Upper lobe of right lung (tissue), 1 donor: ENCODE measurements at regions not wholly inside any gene's neighbourhood (a gene's known extent, or its start where the extent isn't known, plus 50 kb on each side); places are given as distances from the start of the nearest gene placed in this dataset.
"Not testable (repeated sequence)": the region's sequence is repeated elsewhere in the genome, so short reads cannot be mapped to it uniquely, and the experiment has no call there.

Experiments used
- ATAC-seq: fragments of 200-7000 bp; cut with Tn5 transposase; one replicate; pipeline ENCODE4 v1.9.1; 2020; ENCODE audit warnings: mild to moderate bottlenecking, moderate library complexity
- DNase-seq: peaks from one replicate; pipeline ENCODE4 v3.0.0-alpha.2; 2020
- H3K27ac ChIP-seq: fragments of 200-600 bp; one replicate; pipeline ENCODE4 v1.8.0; 2022
- H3K27me3 ChIP-seq: fragments of 200-600 bp; one replicate; pipeline ENCODE4 v1.8.0; 2022; ENCODE audit warnings: mild to moderate bottlenecking
- H3K36me3 ChIP-seq: fragments of 200-600 bp; one replicate; pipeline ENCODE4 v1.8.0; 2022
- H3K4me1 ChIP-seq: fragments of 200-600 bp; one replicate; pipeline ENCODE4 v1.8.0; 2022
- H3K4me3 ChIP-seq: fragments of 200-600 bp; one replicate; pipeline ENCODE4 v1.8.0; 2022; ENCODE audit warnings: mild to moderate bottlenecking
- H3K9me3 ChIP-seq: fragments of 200-600 bp; one replicate; pipeline ENCODE4 v1.8.0; 2022
- CTCF ChIP-seq: fragments of 200-600 bp; IDR thresholded peaks from one replicate; pipeline ENCODE4 v1.8.0; 2022; ENCODE audit warnings: antibody characterized with exemption
- intact Hi-C: fragments of 100-400 bp; cut with DNase I; formaldehyde crosslinking; loops from one replicate; pipeline ENCODE4 v1.11.0; 2022
- donor health status: DM: no; HTN: yes; CAD: no; lungs with severe emphysema.

- Histone ChIP-seq H3K27ac (no peak overlapping the region), H3K4me1 (no peaks in the 10 kb centered on the region), H3K4me3 (no peak overlapping the region), H3K27me3 (no peaks in the 10 kb centered on the region), H3K9me3 (no peaks in the 10 kb centered on the region), H3K36me3 (no peaks in the 10 kb centered on the region)
- ATAC-seq = no peak
- intact Hi-C loops = no loop called here
- no peak for TF ChIP-seq CTCF
- no peak for DNase-seq
Observed at GRCh38 chr16:5214466-5214865, 116.9 kb upstream of the EEF2KMT start.

GRCh38 chr16:5212501-5212900 lies 114.9 kb upstream of the EEF2KMT start:
- H3K36me3 ChIP-seq, H3K27ac ChIP-seq, DNase-seq, H3K27me3 ChIP-seq, H3K4me3 ChIP-seq, H3K4me1 ChIP-seq, ATAC-seq, intact Hi-C loops, H3K9me3 ChIP-seq: not testable (repeated sequence)

- H3K27me3 ChIP-seq, H3K4me1 ChIP-seq, ATAC-seq, H3K4me3 ChIP-seq, DNase-seq, H3K9me3 ChIP-seq, H3K27ac ChIP-seq, intact Hi-C loops, H3K36me3 ChIP-seq: not testable (repeated sequence)
Observed at GRCh38 chr16:5207862-5208498, 110.4 kb upstream of the EEF2KMT start.

GRCh38 chr16:5207001-5207523 lies 109.5 kb upstream of the EEF2KMT start:
- DNase-seq = no peak

GRCh38 chr16:5206331-5206990 lies 108.9 kb upstream of the EEF2KMT start:
- no peak overlapping the region for H3K4me3 ChIP-seq
- H3K27me3 ChIP-seq = no peaks in the 10 kb centered on the region
- no peak for ATAC-seq
- intact Hi-C loops = no loop called here
- H3K9me3 ChIP-seq = no peaks in the 10 kb centered on the region
- no peak for DNase-seq
- H3K4me1 ChIP-seq = no peaks in the 10 kb centered on the region
- TF ChIP-seq CTCF = no peak
- H3K36me3 ChIP-seq = no peaks in the 10 kb centered on the region
- no peak overlapping the region for H3K27ac ChIP-seq

More at GRCh38 chr16:5207001-5207523, 109.5 kb upstream of the EEF2KMT start:
- H3K9me3 ChIP-seq = no peaks in the 10 kb centered on the region
- no peaks in the 10 kb centered on the region for H3K4me1 ChIP-seq
- no peak overlapping the region for H3K4me3 ChIP-seq
- no peak overlapping the region for H3K27ac ChIP-seq
- ATAC-seq = no peak
- no peak for TF ChIP-seq CTCF
- H3K27me3 ChIP-seq = no peaks in the 10 kb centered on the region
- no peaks in the 10 kb centered on the region for H3K36me3 ChIP-seq
- intact Hi-C loops = no loop called here

GRCh38 chr16:5205361-5206040 lies 107.9 kb upstream of the EEF2KMT start:
- intact Hi-C loops = no loop called here
- H3K4me1 ChIP-seq = no peaks in the 10 kb centered on the region
- H3K9me3 ChIP-seq = no peaks in the 10 kb centered on the region
- DNase-seq = no peak
- no peak for ATAC-seq
- H3K4me3 ChIP-seq = no peak overlapping the region
- no peak for TF ChIP-seq CTCF
- H3K27ac ChIP-seq = no peak overlapping the region
- H3K27me3 ChIP-seq = no peaks in the 10 kb centered on the region
- H3K36me3 ChIP-seq = no peaks in the 10 kb centered on the region

GRCh38 chr16:5203675-5204074 lies 106.1 kb upstream of the EEF2KMT start:
- intact Hi-C loops, DNase-seq, H3K36me3 ChIP-seq, H3K27me3 ChIP-seq, H3K27ac ChIP-seq, H3K9me3 ChIP-seq, H3K4me1 ChIP-seq, ATAC-seq, H3K4me3 ChIP-seq: not testable (repeated sequence)
